K562 (cell line): ENCODE measurements at regions not wholly inside any gene's neighbourhood (a gene's known extent, or its start where the extent isn't known, plus 50 kb on each side); places are given as distances from the start of the nearest gene placed in this dataset.

Source experiments
- CREB3L1 ChIP-seq: fragments of 450-650 bp; IDR thresholded peaks from 2 replicates; pipeline ENCODE4 v1.6.1; 2014; ENCODE audit warnings: low read depth, mild to moderate bottlenecking, moderate library complexity, borderline replicate concordance
- HIVEP1 ChIP-seq: fragments of 250-450 bp; sonication (Bioruptor Pico); IDR thresholded peaks from 2 replicates; pipeline ENCODE4 v1.4.0; 2020; ENCODE audit warnings: mild to moderate bottlenecking
- HMBOX1 ChIP-seq: sonication (generic); IDR thresholded peaks from 2 replicates; pipeline ENCODE4 v1.6.1; 2016
- ID3 ChIP-seq, 2 experiments: fragments of 250-450 bp in 1 of 2; fragments of 450-650 bp in 1 of 2; sonication (Bioruptor Pico) in 1 of 2; IDR thresholded peaks; 2 replicates each; pipeline versions ENCODE4 v1.6.1 to v1.8.0; 2016 to 2021; ENCODE audit warnings: mild to moderate bottlenecking in 2 of 2, moderate library complexity in 2 of 2, missing compliant biosample characterization in 1 of 2, missing genetic modification characterization in 1 of 2
- KAT2B ChIP-seq: IDR thresholded peaks from one replicate; pipeline ENCODE4 v1.6.1; 2012; ENCODE audit warnings: low read depth, mild to moderate bottlenecking, control low read depth, inconsistent platforms, low read length, moderate library complexity
- MCM5 ChIP-seq: fragments of 450-650 bp; IDR thresholded peaks from 2 replicates; pipeline ENCODE4 v1.6.1; 2016; ENCODE audit warnings: low read depth
- NBN ChIP-seq: fragments of 450-650 bp; IDR thresholded peaks from 2 replicates; pipeline ENCODE4 v1.6.1; 2016; ENCODE audit warnings: low read depth, mild to moderate bottlenecking
- NELFE ChIP-seq: IDR thresholded peaks from 2 replicates; pipeline ENCODE4 v1.6.1; 2011; ENCODE audit warnings: mild to moderate bottlenecking; ENCODE audit not compliant: insufficient read depth, insufficient read length
- NFYB ChIP-seq: IDR thresholded peaks from 2 replicates; pipeline ENCODE4 v1.6.1; 2011; ENCODE audit warnings: mild to moderate bottlenecking, moderate library complexity; ENCODE audit not compliant: insufficient read length; ENCODE audit errors: extremely low read depth
- NONO ChIP-seq, 2 experiments: fragments of 200-400 bp in 1 of 2; fragments of 450-650 bp in 1 of 2; formaldehyde crosslinking in 1 of 2; IDR thresholded peaks; 2 replicates each; pipeline ENCODE4 v1.6.1; 2017; ENCODE audit warnings: low read depth in 2 of 2, mild to moderate bottlenecking in 2 of 2, moderate library complexity in 2 of 2, low read length in 1 of 2
- NR2C1 ChIP-seq, 2 experiments: fragments of 450-650 bp; IDR thresholded peaks; 2 replicates each; pipeline ENCODE4 v1.6.1; 2017; ENCODE audit warnings: mild to moderate bottlenecking in 2 of 2, antibody characterized with exemption in 1 of 2, inconsistent platforms in 1 of 2, missing compliant biosample characterization in 1 of 2, missing genetic modification characterization in 1 of 2
- PHTF2 ChIP-seq: fragments of 250-450 bp; sonication (Bioruptor Pico); IDR thresholded peaks from 2 replicates; pipeline ENCODE4 v1.5.0; 2021; ENCODE audit warnings: mild to moderate bottlenecking
- PRDM10 ChIP-seq: fragments of 450-650 bp; IDR thresholded peaks from 2 replicates; pipeline ENCODE4 v1.6.1; 2018; ENCODE audit not compliant: partially characterized antibody
- PYGO2 ChIP-seq: fragments of 450-650 bp; IDR thresholded peaks from 2 replicates; pipeline ENCODE4 v1.6.1; 2016; ENCODE audit warnings: mild to moderate bottlenecking, missing genetic modification characterization, moderate library complexity, missing compliant biosample characterization
- RFX1 ChIP-seq: fragments of 450-650 bp; IDR thresholded peaks from 2 replicates; pipeline ENCODE4 v1.6.1; 2016; ENCODE audit warnings: mild to moderate bottlenecking, moderate library complexity
- SMAD3 ChIP-seq: fragments of 450-650 bp; formaldehyde crosslinking; conservative IDR thresholded peaks from 2 replicates; pipeline ENCODE4 v1.4.0; 2020; ENCODE audit warnings: mild to moderate bottlenecking
- SOX6 ChIP-seq: fragments of 450-650 bp; IDR thresholded peaks from 2 replicates; pipeline ENCODE4 v1.6.1; 2014; ENCODE audit warnings: mild to moderate bottlenecking
- SUPT5H ChIP-seq: fragments of 450-650 bp; IDR thresholded peaks from 2 replicates; pipeline ENCODE4 v1.6.1; 2016
- TCF7L2 ChIP-seq: fragments of 150-350 bp; IDR thresholded peaks from 2 replicates; pipeline ENCODE4 v1.6.1; 2016; ENCODE audit warnings: low read depth, mild to moderate bottlenecking, low read length, moderate library complexity
- XRCC3 ChIP-seq: fragments of 450-650 bp; IDR thresholded peaks from 2 replicates; pipeline ENCODE4 v1.6.1; 2017; ENCODE audit warnings: mild to moderate bottlenecking, moderate library complexity
- ZBTB8A ChIP-seq: fragments of 450-650 bp; IDR thresholded peaks from 2 replicates; pipeline ENCODE4 v1.6.1; 2018; ENCODE audit warnings: mild to moderate bottlenecking, moderate library complexity; ENCODE audit not compliant: partially characterized antibody
- ZNF274 ChIP-seq: IDR thresholded peaks from 2 replicates; pipeline ENCODE4 v1.6.1; 2011; ENCODE audit warnings: low read depth, mild to moderate bottlenecking, low read length, moderate library complexity, borderline replicate concordance
- ZNF764 ChIP-seq: fragments of 250-450 bp; sonication (Bioruptor Pico); IDR thresholded peaks from 2 replicates; pipeline ENCODE4 v1.4.0; 2020; ENCODE audit warnings: low read depth, mild to moderate bottlenecking, moderate library complexity

GRCh38 chr9:129555512-129556215, 65.2 kb downstream of the C9orf50 start (continued):
- TF ChIP-seq NR2C1 (IDR thresholded peaks at IDR 0.05): no peak
- 0 out of 2 replicates have a peak, but pooled peaks have one; percentile 27 for TF ChIP-seq NR2C1 (tag; IDR thresholded peaks at IDR 0.05)
- no peak for TF ChIP-seq SUPT5H
- no peak for TF ChIP-seq ID3 (CRISPR knock-in tag; IDR thresholded peaks at IDR 0.05)
- TF ChIP-seq ID3 (tag; IDR thresholded peaks at IDR 0.05): peak; percentile 59; the same call in 1 of the 2 replicates
- no peak for TF ChIP-seq XRCC3
- no peak for TF ChIP-seq ZNF764 (CRISPR knock-in tag)
- TF ChIP-seq PYGO2 (tag): no peak
- TF ChIP-seq ZBTB8A: no peak
- no peak for TF ChIP-seq PRDM10
- TF ChIP-seq RFX1: no peak; the same call in 1 of the 2 replicates
- TF ChIP-seq KAT2B: no peak
- 0 out of 2 replicates have a peak, but pooled peaks have one; percentile 30 for TF ChIP-seq SMAD3 (CRISPR knock-in tag)
- no peak for TF ChIP-seq MCM5
- TF ChIP-seq CREB3L1: no peak
- TF ChIP-seq NBN: no peak
- TF ChIP-seq ZNF274: no peak
- no peak for TF ChIP-seq PHTF2 (CRISPR knock-in tag)
- TF ChIP-seq HMBOX1: no peak
- no peak for TF ChIP-seq SOX6
- no peak for TF ChIP-seq TCF7L2
- TF ChIP-seq HIVEP1 (CRISPR knock-in tag): no peak
- TF ChIP-seq NFYB: no peak
- TF ChIP-seq NONO (IDR thresholded peaks at IDR 0.05; ENCODE audit: low read depth in 2 of 2, low read length in 1 of 2): no peak
- TF ChIP-seq NELFE: no peak
